ENCODE measurements at regions not wholly inside any gene's neighbourhood (a gene's known extent, or its start where the extent isn't known, plus 50 kb on each side); places are given as distances from the start of the nearest gene placed in this dataset.

DNA sequence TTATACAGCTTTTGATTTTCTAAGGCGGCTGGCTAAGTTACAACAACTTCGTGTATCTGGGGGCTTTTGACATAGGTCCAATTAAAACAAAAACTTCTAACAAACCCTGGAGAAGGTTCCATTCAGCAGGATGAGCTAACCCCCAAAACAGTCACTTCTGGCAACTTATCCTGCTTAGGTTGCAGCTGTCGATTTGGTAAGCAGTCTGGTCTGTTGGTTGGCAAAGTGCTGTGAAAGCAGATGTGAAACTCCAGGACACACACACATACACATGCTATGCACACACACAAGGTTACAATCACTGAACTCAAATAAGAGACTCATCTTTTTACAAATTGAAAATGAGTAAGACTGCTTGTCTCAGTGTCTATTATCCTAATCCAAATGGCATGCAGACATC is 119.0 kb upstream of the STMND1 start:
- TF ChIP-seq, protein P1, sequence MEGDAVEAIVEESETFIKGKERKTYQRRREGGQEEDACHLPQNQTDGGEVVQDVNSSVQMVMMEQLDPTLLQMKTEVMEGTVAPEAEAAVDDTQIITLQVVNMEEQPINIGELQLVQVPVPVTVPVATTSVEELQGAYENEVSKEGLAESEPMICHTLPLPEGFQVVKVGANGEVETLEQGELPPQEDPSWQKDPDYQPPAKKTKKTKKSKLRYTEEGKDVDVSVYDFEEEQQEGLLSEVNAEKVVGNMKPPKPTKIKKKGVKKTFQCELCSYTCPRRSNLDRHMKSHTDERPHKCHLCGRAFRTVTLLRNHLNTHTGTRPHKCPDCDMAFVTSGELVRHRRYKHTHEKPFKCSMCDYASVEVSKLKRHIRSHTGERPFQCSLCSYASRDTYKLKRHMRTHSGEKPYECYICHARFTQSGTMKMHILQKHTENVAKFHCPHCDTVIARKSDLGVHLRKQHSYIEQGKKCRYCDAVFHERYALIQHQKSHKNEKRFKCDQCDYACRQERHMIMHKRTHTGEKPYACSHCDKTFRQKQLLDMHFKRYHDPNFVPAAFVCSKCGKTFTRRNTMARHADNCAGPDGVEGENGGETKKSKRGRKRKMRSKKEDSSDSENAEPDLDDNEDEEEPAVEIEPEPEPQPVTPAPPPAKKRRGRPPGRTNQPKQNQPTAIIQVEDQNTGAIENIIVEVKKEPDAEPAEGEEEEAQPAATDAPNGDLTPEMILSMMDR (IDR thresholded peaks at IDR 0.05; ENCODE audit: extremely low read depth in 1 of 2, insufficient read depth in 1 of 2, low read depth in 1 of 2, low read length in 2 of 2), result no peak
- TF ChIP-seq EZH2 (IDR thresholded peaks at IDR 0.05; ENCODE audit: borderline replicate concordance, low read depth, low read length, severe bottlenecking) (no peak), POLR2A (IDR thresholded peaks at IDR 0.05; ENCODE audit: low read depth, low read length) (no peak), MYC (IDR thresholded peaks at IDR 0.05; ENCODE audit: low read depth, low read length) (no peak)

Measured in endothelial cell of umbilical vein (primary cell).